NCI-H1092 treated with DMSO at 0.1 percent for 48 hours (cell line): ENCODE measurements at regions not wholly inside any gene's neighbourhood (a gene's known extent, or its start where the extent isn't known, plus 50 kb on each side); places are given as distances from the start of the nearest gene placed in this dataset.
"Not testable (repeated sequence)": the region's sequence is repeated elsewhere in the genome, so short reads cannot be mapped to it uniquely, and the experiment has no call there.

Source experiments
- DNase-seq: peaks from one replicate; lab custom pipeline; 2025; lab: John Stamatoyannopoulos, UW

- no peak for DNase-seq
These were observed 511.0 kb downstream of the CSNK1G3 start for GRCh38 chr5:124022966-124023365.

GRCh38 chr5:124021776-124022175 is 509.8 kb downstream of the CSNK1G3 start:
- DNase-seq, result no peak

GRCh38 chr5:124021066-124021641 is 509.2 kb downstream of the CSNK1G3 start:
- no peak for DNase-seq

GRCh38 chr5:124017321-124017720 is 505.3 kb downstream of the CSNK1G3 start:
- not testable (repeated sequence) for DNase-seq

GRCh38 chr5:124007675-124008398 is 495.9 kb downstream of the CSNK1G3 start:
- DNase-seq, result no peak

GRCh38 chr5:124001036-124001615 is 489.1 kb downstream of the CSNK1G3 start:
- DNase-seq, result peak; percentile 6

- DNase-seq, result peak; percentile 12
These were observed 488.6 kb downstream of the CSNK1G3 start for GRCh38 chr5:124000538-124000937.

- DNase-seq, result no peak
These were observed 485.7 kb downstream of the CSNK1G3 start for GRCh38 chr5:123997462-123998215.

- no peak for DNase-seq
These were observed 485.1 kb downstream of the CSNK1G3 start for GRCh38 chr5:123997064-123997461.

GRCh38 chr5:123992641-123993040 is 480.7 kb downstream of the CSNK1G3 start:
- no peak for DNase-seq

- DNase-seq, result no peak
These were observed 476.0 kb downstream of the CSNK1G3 start for GRCh38 chr5:123987956-123988355.

GRCh38 chr5:123976379-123977033 is 464.5 kb downstream of the CSNK1G3 start:
- no peak for DNase-seq

- not testable (repeated sequence) for DNase-seq
These were observed 463.5 kb downstream of the CSNK1G3 start for GRCh38 chr5:123975521-123975920.

GRCh38 chr5:123966781-123967180 is 454.8 kb downstream of the CSNK1G3 start:
- DNase-seq, result no peak

GRCh38 chr5:123965626-123966025 is 453.6 kb downstream of the CSNK1G3 start:
- DNase-seq, result no peak

GRCh38 chr5:123964884-123965283 is 452.9 kb downstream of the CSNK1G3 start:
- DNase-seq, result no peak

- no peak for DNase-seq
These were observed 448.5 kb downstream of the CSNK1G3 start for GRCh38 chr5:123960526-123960925.

GRCh38 chr5:123951582-123951977 is 439.6 kb downstream of the CSNK1G3 start:
- no peak for DNase-seq

GRCh38 chr5:123950701-123951581 is 439.0 kb downstream of the CSNK1G3 start:
- no peak for DNase-seq

- DNase-seq, result no peak
These were observed 437.9 kb downstream of the CSNK1G3 start for GRCh38 chr5:123949807-123950340.
